OCI-LY7 (cell line): ENCODE measurements at regions not wholly inside any gene's neighbourhood (a gene's known extent, or its start where the extent isn't known, plus 50 kb on each side); places are given as distances from the start of the nearest gene placed in this dataset.
A peak's percentile ranks its signal among the peaks of the same experiment; 100 is the strongest.

Experiments used
- BruUV-seq: library from RNA; stranded (reverse); fragments of 400-500 nt; replicated peaks from 2 replicates; lab custom pipeline; 2021; lab: Mats Ljungman, UMichigan
- CTCF ChIA-PET: fragments of 300-600 bp; sonication (Branson Sonifier 250); formaldehyde crosslinking; loops from one replicate; lab custom pipeline; 2022; ENCODE audit warnings: antibody characterized with exemption; ENCODE audit not compliant: unreplicated experiment; lab: Charles Lee
- POLR2A ChIA-PET: fragments of 300-600 bp; sonication (Branson Sonifier 250); formaldehyde crosslinking; loops from one replicate; lab custom pipeline; 2022; ENCODE audit warnings: antibody characterized with exemption; lab: Charles Lee
- DNase-seq: peaks from one replicate; pipeline ENCODE4 v3.0.0-alpha.2; 2015; ENCODE audit warnings: low spot score
- H2AFZ ChIP-seq: fragments of 200-600 bp; sonication (generic), shearing (Covaris generic); 2 replicates; pipeline ENCODE4 v1.6.1; 2014; ENCODE audit warnings: mild to moderate bottlenecking, antibody characterized with exemption, low read length, moderate library complexity
- H3K27ac ChIP-seq: fragments of 200-600 bp; sonication (generic); 2 replicates; pipeline ENCODE4 v1.5.1; 2014; ENCODE audit warnings: mixed run types, low read depth, mild to moderate bottlenecking, moderate library complexity, low read length, inconsistent platforms; ENCODE audit not compliant: poor library complexity, severe bottlenecking
- H3K36me3 ChIP-seq: fragments of 200-600 bp; sonication (generic); 2 replicates; pipeline ENCODE4 v1.6.1; 2014; ENCODE audit warnings: mild to moderate bottlenecking, antibody characterized with exemption, low read length, moderate library complexity, mixed read lengths; ENCODE audit not compliant: insufficient read depth
- H3K4me1 ChIP-seq: fragments of 200-600 bp; sonication (generic); 2 replicates; pipeline ENCODE4 v1.5.1; 2014; ENCODE audit warnings: mild to moderate bottlenecking, low read length; ENCODE audit not compliant: insufficient read depth, poor library complexity, severe bottlenecking
- H3K4me2 ChIP-seq: fragments of 200-600 bp; sonication (generic); 2 replicates; pipeline ENCODE4 v1.6.1; 2014; ENCODE audit warnings: mild to moderate bottlenecking, low read length
- H3K4me3 ChIP-seq: fragments of 200-600 bp; sonication (generic); 2 replicates; pipeline ENCODE4 v1.5.1; 2014; ENCODE audit warnings: mild to moderate bottlenecking, low read depth, low read length; ENCODE audit not compliant: poor library complexity, severe bottlenecking
- H3K79me2 ChIP-seq: fragments of 200-600 bp; sonication (generic); 2 replicates; pipeline ENCODE4 v1.6.1; 2016; ENCODE audit warnings: low read depth, mild to moderate bottlenecking, low read length, moderate library complexity, mixed read lengths; ENCODE audit not compliant: insufficient read depth
- H3K9me2 ChIP-seq: fragments of 200-600 bp; sonication (generic); 2 replicates; pipeline ENCODE4 v1.6.1; 2016; ENCODE audit warnings: mild to moderate bottlenecking, low read length, mixed read lengths; ENCODE audit not compliant: insufficient read depth
- H3K9me3 ChIP-seq: fragments of 200-600 bp; sonication (generic); 2 replicates; pipeline ENCODE4 v1.6.1; 2014; ENCODE audit warnings: mild to moderate bottlenecking, mixed run types, low read length, mixed read lengths
- H4K20me1 ChIP-seq: fragments of 200-600 bp; sonication (generic); 2 replicates; pipeline ENCODE4 v1.6.1; 2014; ENCODE audit warnings: mild to moderate bottlenecking, antibody characterized with exemption, low read length, moderate library complexity, mixed read lengths; ENCODE audit not compliant: insufficient read depth
- CTCF ChIP-seq: fragments of 200-600 bp; sonication (generic); conservative IDR thresholded peaks from 2 replicates; pipeline ENCODE4 v1.5.1; 2014; ENCODE audit warnings: mild to moderate bottlenecking, antibody characterized with exemption, low read length, moderate library complexity, mixed read lengths
- EZH2phosphoT487 ChIP-seq: fragments of 200-600 bp; sonication (generic); IDR thresholded peaks from 2 replicates; pipeline ENCODE4 v1.6.1; 2018; ENCODE audit warnings: low read depth, borderline replicate concordance, mild to moderate bottlenecking, mixed run types, antibody characterized with exemption, low read length, moderate library complexity, mixed read lengths
- intact Hi-C: fragments of 100-400 bp; cut with micrococcal nuclease; formaldehyde crosslinking; loops from one replicate; pipeline ENCODE4 v1.10.0; 2022; ENCODE audit not compliant: unreplicated experiment

- Histone ChIP-seq H4K20me1 (no peaks in the 10 kb centered on the region), H3K36me3 (no peaks in the 10 kb centered on the region), H3K4me1 (no peaks in the 10 kb centered on the region), H3K4me2 (no peak overlapping the region), H3K79me2 (no peaks in the 10 kb centered on the region), H2AFZ (no peak overlapping the region), H3K9me3 (no peaks in the 10 kb centered on the region), H3K27ac (no peak overlapping the region), H3K4me3 (no peak overlapping the region), H3K9me2 (no peaks in the 10 kb centered on the region)
- no peak for DNase-seq
- ChIA-PET CTCF (no interaction called here), POLR2A (no interaction called here)
- TF ChIP-seq EZH2phosphoT487 (no peak), CTCF (no peak)
- no TSS peak for BruUV-seq
- intact Hi-C loops, result no loop called here
These were observed 278.0 kb downstream of the CGGBP1 start for GRCh38 chr3:87780811-87781210.

- no peak overlapping the region for H3K4me2 ChIP-seq
- no peaks in the 10 kb centered on the region for H3K9me3 ChIP-seq
- H3K36me3 ChIP-seq, result no peaks in the 10 kb centered on the region
- H3K79me2 ChIP-seq, result no peaks in the 10 kb centered on the region
- H4K20me1 ChIP-seq, result no peaks in the 10 kb centered on the region
- no peak overlapping the region for H3K27ac ChIP-seq
- ChIA-PET CTCF (no interaction called here), POLR2A (interaction anchor here (0.6 kb wide), 1 partner anchor 1489 kb away, joined by 3 read pairs; no protein-coding TSS in a partner anchor)
- H3K4me3 ChIP-seq, result no peak overlapping the region
- H3K4me1 ChIP-seq, result no peaks in the 10 kb centered on the region
- no TSS peak for BruUV-seq
- H2AFZ ChIP-seq, result no peak overlapping the region
- no peak for DNase-seq
- H3K9me2 ChIP-seq, result no peaks in the 10 kb centered on the region
- intact Hi-C loops, result no loop called here
- TF ChIP-seq CTCF (no peak), EZH2phosphoT487 (no peak)
These were observed 279.9 kb downstream of the CGGBP1 start for GRCh38 chr3:87778876-87779275.

GRCh38 chr3:87771337-87772192 lies 287.2 kb downstream of the CGGBP1 start:
- Histone ChIP-seq H3K4me2 (no peak overlapping the region), H3K9me2 (no peaks in the 10 kb centered on the region), H3K9me3 (no peaks in the 10 kb centered on the region), H4K20me1 (no peaks in the 10 kb centered on the region), H3K36me3 (no peaks in the 10 kb centered on the region), H3K79me2 (no peaks in the 10 kb centered on the region), H3K4me3 (no peak overlapping the region), H2AFZ (peak overlapping the region; percentile 27; the same call in 1 of the 2 replicates), H3K4me1 (no peaks in the 10 kb centered on the region), H3K27ac (no peak overlapping the region)
- ChIA-PET POLR2A (no interaction called here), CTCF (interaction anchor here (0.6 kb wide), 1 partner anchor 251 kb away, joined by 3 read pairs; no protein-coding TSS in a partner anchor)
- BruUV-seq, result no TSS peak
- DNase-seq, result peak; percentile 51
- TF ChIP-seq EZH2phosphoT487 (no peak), CTCF (peak; percentile 88)
- intact Hi-C loops, result loop anchor here (1.0 to 5.0 kb wide), 3 partner anchors 234 to 409 kb away; no protein-coding TSS in a partner anchor
